ENCODE measurements at regions not wholly inside any gene's neighbourhood (a gene's known extent, or its start where the extent isn't known, plus 50 kb on each side); places are given as distances from the start of the nearest gene placed in this dataset.

GRCh38 chr6:156316583-156317125 is 460.5 kb upstream of the ARID1B start:
- no peak for TF ChIP-seq REST (IDR thresholded peaks at IDR 0.05; ENCODE audit: borderline replicate concordance)
- no peak for TF ChIP-seq TAF1 (IDR thresholded peaks at IDR 0.05; ENCODE audit: low read depth)
- TF ChIP-seq RAD21 (conservative IDR thresholded peaks at IDR 0.05) = no peak
- TF ChIP-seq SMC3 (conservative IDR thresholded peaks at IDR 0.05; ENCODE audit: poor library complexity) = no peak
- TF ChIP-seq POLR2AphosphoS5 (IDR thresholded peaks at IDR 0.05) = no peak
- no peak for TF ChIP-seq MXI1 (conservative IDR thresholded peaks at IDR 0.05; ENCODE audit: poor library complexity, severe bottlenecking)
- no peak for TF ChIP-seq EZH2 (IDR thresholded peaks at IDR 0.05; ENCODE audit: borderline replicate concordance, insufficient read depth, low read length, poor library complexity, severe bottlenecking)
- no peak for TF ChIP-seq EP300 (conservative IDR thresholded peaks at IDR 0.05; ENCODE audit: poor library complexity, severe bottlenecking)
- H2AFZ ChIP-seq (ENCODE audit: low read depth, low read length) = no peak overlapping the region
- no peaks in the 10 kb centered on the region for H3K79me2 ChIP-seq (replicated peaks; ENCODE audit: insufficient read depth, low read length)
- no peaks in the 10 kb centered on the region for H3K27me3 ChIP-seq (ENCODE audit: insufficient read depth, low read depth, low read length)
- H3K4me3 ChIP-seq (ENCODE audit: low read length) = no peak overlapping the region
- no peaks in the 10 kb centered on the region for H3K36me3 ChIP-seq (ENCODE audit: insufficient read depth, low read length)
- no peaks in the 10 kb centered on the region for H4K20me1 ChIP-seq (ENCODE audit: insufficient read depth)
- no peaks in the 10 kb centered on the region for H3F3A ChIP-seq (ENCODE audit: insufficient read depth, low read length, poor library complexity, severe bottlenecking)
- H3K4me2 ChIP-seq (ENCODE audit: low read length) = no peak overlapping the region
- no peaks in the 10 kb centered on the region for H3K9me2 ChIP-seq (ENCODE audit: insufficient read depth, low read length)
- no peak overlapping the region for H3K27ac ChIP-seq (ENCODE audit: low read length)
- H3K9me3 ChIP-seq (ENCODE audit: low read length) = no peaks in the 10 kb centered on the region
- H3K9ac ChIP-seq (ENCODE audit: low read length) = no peak overlapping the region

GRCh38 chr6:156315146-156315545 is 462.0 kb upstream of the ARID1B start:
- no peak for TF ChIP-seq TAF1 (IDR thresholded peaks at IDR 0.05; ENCODE audit: low read depth)
- no peak for TF ChIP-seq POLR2AphosphoS5 (IDR thresholded peaks at IDR 0.05)
- TF ChIP-seq RAD21 (conservative IDR thresholded peaks at IDR 0.05) = no peak
- no peak for TF ChIP-seq EP300 (conservative IDR thresholded peaks at IDR 0.05; ENCODE audit: poor library complexity, severe bottlenecking)
- no peak for TF ChIP-seq SMC3 (conservative IDR thresholded peaks at IDR 0.05; ENCODE audit: poor library complexity)
- no peak for TF ChIP-seq CTCF (IDR thresholded peaks at IDR 0.05; ENCODE audit: poor library complexity, severe bottlenecking)
- no peak for TF ChIP-seq EZH2 (IDR thresholded peaks at IDR 0.05; ENCODE audit: borderline replicate concordance, insufficient read depth, low read length, poor library complexity, severe bottlenecking)
- TF ChIP-seq REST (IDR thresholded peaks at IDR 0.05; ENCODE audit: borderline replicate concordance) = no peak
- no peak for TF ChIP-seq MXI1 (conservative IDR thresholded peaks at IDR 0.05; ENCODE audit: poor library complexity, severe bottlenecking)
- Histone ChIP-seq H3K4me3 (ENCODE audit: low read length) (no peak overlapping the region), H2AFZ (ENCODE audit: low read depth, low read length) (no peak overlapping the region), H4K20me1 (ENCODE audit: insufficient read depth) (no peaks in the 10 kb centered on the region), H3K9me2 (ENCODE audit: insufficient read depth, low read length) (no peaks in the 10 kb centered on the region), H3K27me3 (ENCODE audit: insufficient read depth, low read depth, low read length) (no peaks in the 10 kb centered on the region), H3F3A (ENCODE audit: insufficient read depth, low read length, poor library complexity, severe bottlenecking) (no peaks in the 10 kb centered on the region), H3K79me2 (replicated peaks; ENCODE audit: insufficient read depth, low read length) (no peaks in the 10 kb centered on the region), H3K4me2 (ENCODE audit: low read length) (no peak overlapping the region), H3K27ac (ENCODE audit: low read length) (no peak overlapping the region), H3K9me3 (ENCODE audit: low read length) (no peaks in the 10 kb centered on the region), H3K36me3 (ENCODE audit: insufficient read depth, low read length) (no peaks in the 10 kb centered on the region), H3K9ac (ENCODE audit: low read length) (no peak overlapping the region)

All from neural cell (in vitro differentiated cells).